ENCODE measurements at regions not wholly inside any gene's neighbourhood (a gene's known extent, or its start where the extent isn't known, plus 50 kb on each side); places are given as distances from the start of the nearest gene placed in this dataset.

- FAIRE-seq (no peak), DNase-seq (ENCODE audit: insufficient read length, low spot score) (no peak)
Measured at GRCh38 chr6:156030053-156030452, 574.4 kb upstream of the NOX3 start.

DNA sequence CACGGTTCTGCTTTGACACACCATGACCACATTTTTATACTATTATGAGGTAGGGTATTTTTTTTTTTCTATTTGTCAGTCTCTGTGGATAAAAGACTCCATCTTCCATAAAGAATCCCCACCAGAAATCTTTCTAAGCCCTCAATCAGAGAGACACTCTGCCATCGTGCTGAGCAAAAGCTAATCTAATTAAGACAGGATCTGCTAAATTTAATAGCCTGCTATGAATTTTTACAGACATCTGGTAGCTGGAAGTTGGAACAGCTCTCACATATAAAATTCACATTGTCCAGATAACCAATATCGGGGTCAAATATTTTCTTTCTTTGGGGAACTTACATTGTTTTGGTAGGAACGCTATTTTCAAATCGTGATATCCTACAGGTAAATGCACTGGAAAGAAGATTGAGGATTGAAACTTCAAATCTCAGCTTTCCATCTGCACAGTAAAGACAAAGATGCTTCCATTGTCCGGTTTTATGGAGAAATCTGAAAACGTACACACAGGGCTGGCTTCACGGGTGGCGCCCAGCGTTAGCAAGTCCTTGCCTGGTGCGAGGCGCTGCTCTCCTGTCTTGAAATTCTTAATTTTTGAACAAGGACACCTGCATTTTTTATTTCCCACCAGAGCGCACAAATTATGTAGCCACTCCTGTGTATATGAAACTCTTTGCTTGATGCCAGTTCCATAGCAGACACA is 573.8 kb upstream of the NOX3 start:
- FAIRE-seq (no peak), DNase-seq (ENCODE audit: insufficient read length, low spot score) (no peak)

GRCh38 chr6:156028335-156029131 is 572.9 kb upstream of the NOX3 start:
- no peak for DNase-seq (ENCODE audit: insufficient read length, low spot score)
- FAIRE-seq = no peak

GRCh38 chr6:156027248-156027626 is 571.6 kb upstream of the NOX3 start:
- no peak for FAIRE-seq
- no peak for DNase-seq (ENCODE audit: insufficient read length, low spot score)

- FAIRE-seq = no peak
- DNase-seq (ENCODE audit: insufficient read length, low spot score) = no peak
Measured at GRCh38 chr6:156026486-156027247, 571.0 kb upstream of the NOX3 start.

- no peak for FAIRE-seq
- no peak for DNase-seq (ENCODE audit: insufficient read length, low spot score)
Measured at GRCh38 chr6:156024339-156024738, 568.7 kb upstream of the NOX3 start.

DNA sequence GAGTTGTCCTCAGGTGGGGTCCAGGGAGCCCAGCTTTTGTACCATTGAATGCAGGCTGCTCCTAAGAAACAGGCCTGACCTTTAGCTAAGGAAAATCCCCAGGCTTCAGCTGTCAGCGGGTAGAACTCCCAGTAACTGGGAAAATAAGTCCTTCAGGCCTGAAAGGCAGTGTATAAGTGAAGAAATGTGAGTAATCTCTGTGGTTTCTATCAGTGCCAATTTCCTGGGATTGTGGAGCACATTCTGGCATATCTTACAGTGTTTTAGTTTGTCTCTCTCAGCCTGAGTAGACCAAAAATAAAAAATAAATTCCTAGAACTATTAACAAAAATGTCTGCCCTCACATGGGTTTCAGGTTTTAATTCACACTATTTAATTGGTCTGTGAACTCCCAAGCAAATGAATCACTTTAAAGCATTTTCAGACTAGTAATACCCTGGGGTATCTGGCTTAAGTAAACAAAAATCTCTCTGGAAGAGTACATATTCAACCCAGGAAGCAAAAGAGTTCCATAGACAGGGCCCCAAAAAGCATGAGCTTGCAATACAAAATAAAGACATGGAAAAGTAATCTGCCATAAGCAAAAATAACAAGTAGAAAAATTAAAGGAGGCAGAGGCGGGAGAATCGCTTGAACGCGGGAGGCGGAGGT is 566.2 kb upstream of the NOX3 start:
- DNase-seq (ENCODE audit: insufficient read length, low spot score) (no peak), FAIRE-seq (no peak)

- FAIRE-seq (no peak), DNase-seq (ENCODE audit: insufficient read length, low spot score) (no peak)
Measured at GRCh38 chr6:156017838-156018237, 562.2 kb upstream of the NOX3 start.

GRCh38 chr6:156016186-156016976 is 560.7 kb upstream of the NOX3 start:
- no peak for FAIRE-seq

DNA sequence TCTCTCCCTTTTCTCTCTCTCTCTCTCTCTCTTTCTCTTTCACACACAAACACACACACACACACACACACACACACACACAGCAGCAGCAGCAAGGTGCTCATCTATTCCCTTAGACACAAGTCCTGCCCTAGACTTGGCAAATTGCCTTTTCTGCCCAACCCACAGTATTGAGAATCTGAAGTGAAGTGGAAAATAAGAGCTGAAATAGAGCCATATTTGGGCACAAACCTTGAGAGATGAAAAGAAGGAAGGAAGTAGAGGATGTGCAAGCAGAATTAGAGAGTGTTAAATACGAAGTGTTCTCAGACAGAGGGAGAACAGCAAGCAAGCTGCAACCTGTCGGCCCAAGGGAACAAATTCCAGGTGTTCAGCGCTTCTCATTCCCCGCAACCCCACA is 557.5 kb upstream of the NOX3 start:
- no peak for DNase-seq (ENCODE audit: insufficient read length, low spot score)
- no peak for FAIRE-seq

More at GRCh38 chr6:156016186-156016976, 560.7 kb upstream of the NOX3 start:
- DNase-seq (ENCODE audit: insufficient read length, low spot score) = no peak

DNA sequence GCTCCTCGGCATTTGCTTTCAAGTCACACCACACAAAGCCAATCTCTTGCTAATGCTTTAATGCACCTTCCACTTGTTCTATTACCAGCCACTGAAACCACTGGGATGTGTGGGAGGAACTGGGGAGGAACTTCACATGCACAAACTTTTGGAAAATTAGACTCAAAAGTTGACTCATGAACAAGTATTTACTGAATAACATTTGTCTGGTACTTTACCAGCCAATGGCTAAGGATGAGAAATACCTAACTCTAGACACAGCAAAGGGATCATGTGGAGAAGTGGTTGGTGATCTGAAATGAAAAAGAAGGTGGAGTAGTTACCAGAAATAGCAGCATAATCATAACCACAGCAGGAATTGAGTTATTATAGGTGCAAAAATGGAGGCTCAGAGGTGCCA is 554.0 kb upstream of the NOX3 start:
- DNase-seq (ENCODE audit: insufficient read length, low spot score) = no peak
- no peak for FAIRE-seq

GRCh38 chr6:156004796-156005195 is 549.2 kb upstream of the NOX3 start:
- DNase-seq (ENCODE audit: insufficient read length, low spot score) (no peak), FAIRE-seq (no peak)

GRCh38 chr6:155996151-155996550 is 540.5 kb upstream of the NOX3 start:
- FAIRE-seq (no peak), DNase-seq (ENCODE audit: insufficient read length, low spot score) (no peak)

DNA sequence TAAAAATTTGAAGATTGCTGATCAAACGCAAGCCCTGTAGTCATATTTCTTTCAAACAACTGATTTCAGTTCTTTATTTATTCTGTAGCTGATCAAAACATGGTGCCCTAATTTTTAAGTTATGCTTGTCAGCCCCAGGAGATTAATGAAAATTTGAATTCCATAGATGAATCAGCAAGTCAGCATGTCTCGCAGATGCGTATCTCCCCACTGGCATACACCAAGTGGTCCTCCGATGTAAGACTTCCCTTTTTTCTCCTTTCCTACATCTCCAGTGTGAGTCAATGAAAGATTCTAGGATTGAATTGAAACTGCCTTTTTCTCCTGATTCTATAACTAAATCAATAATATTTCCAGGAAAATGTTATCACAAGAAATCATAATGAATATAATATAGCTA is 539.6 kb upstream of the NOX3 start:
- FAIRE-seq (no peak), DNase-seq (ENCODE audit: insufficient read length, low spot score) (no peak)

DNA sequence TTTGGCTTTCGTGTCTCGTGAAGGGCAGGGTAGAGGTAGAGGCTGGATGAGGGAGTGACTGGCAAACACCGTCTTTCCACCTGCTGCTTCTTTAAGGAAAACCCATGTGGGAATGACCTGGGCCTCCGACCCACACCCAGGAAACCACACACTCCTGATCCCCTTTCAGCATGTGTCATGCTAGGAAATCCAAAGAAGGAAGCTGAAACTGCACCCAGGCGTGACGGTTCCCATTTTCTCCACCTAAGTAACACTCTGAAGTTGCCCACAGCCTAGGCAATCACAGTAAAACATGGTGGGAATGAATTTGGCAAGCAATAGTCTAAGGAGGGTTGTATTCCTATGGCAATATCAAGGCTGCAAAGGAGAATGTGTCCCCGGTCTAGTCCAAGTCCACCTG is 538.4 kb upstream of the NOX3 start:
- no peak for FAIRE-seq
- no peak for DNase-seq (ENCODE audit: insufficient read length, low spot score)

DNA sequence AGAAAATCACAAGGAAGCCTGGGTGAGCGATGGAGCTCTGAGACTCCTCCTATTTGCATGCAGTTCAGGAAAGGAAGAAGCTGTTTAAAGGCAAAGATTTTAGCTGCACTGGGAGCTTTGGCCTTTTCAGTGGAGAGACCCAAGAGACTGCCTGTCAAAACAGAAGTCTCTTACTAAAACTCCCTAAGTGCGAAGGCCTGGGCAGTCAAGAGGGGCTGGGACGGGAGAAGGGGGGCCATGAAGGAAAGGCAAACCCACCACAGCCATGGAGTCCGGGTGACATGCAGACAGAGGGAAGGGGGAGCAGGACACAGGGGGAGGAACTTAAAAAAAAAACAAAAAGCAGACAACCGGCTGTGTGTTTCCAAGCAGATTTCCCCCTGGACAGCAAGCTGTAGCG is 537.6 kb upstream of the NOX3 start:
- DNase-seq (ENCODE audit: insufficient read length, low spot score) (no peak), FAIRE-seq (no peak)

DNA sequence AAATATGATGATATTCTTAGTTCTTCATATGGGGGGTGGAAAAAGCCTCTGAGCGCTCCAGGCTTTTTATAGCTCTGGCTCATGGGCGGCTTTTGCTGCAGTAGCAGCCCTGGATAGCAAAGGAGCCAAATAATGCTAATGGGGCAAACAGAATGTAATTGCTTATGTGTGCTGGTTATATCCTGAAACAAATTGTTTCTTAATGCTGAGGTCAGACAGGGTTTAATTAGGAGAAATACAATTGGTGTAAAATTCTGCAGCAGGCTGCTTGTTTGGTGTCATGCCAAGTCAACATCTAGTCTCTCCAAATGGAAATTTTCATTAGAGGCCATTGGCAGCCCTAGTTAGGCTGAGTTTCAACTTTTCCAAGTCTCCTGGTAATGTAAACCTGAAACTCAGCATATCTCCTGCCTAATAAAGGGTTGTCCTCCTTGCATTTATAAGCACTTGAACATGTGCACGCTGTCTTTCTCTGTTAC is 530.1 kb upstream of the NOX3 start:
- FAIRE-seq (no peak), DNase-seq (ENCODE audit: insufficient read length, low spot score) (no peak)

- FAIRE-seq = no peak
- DNase-seq (ENCODE audit: insufficient read length, low spot score) = no peak
Measured at GRCh38 chr6:155980768-155981079, 525.1 kb upstream of the NOX3 start.

DNA sequence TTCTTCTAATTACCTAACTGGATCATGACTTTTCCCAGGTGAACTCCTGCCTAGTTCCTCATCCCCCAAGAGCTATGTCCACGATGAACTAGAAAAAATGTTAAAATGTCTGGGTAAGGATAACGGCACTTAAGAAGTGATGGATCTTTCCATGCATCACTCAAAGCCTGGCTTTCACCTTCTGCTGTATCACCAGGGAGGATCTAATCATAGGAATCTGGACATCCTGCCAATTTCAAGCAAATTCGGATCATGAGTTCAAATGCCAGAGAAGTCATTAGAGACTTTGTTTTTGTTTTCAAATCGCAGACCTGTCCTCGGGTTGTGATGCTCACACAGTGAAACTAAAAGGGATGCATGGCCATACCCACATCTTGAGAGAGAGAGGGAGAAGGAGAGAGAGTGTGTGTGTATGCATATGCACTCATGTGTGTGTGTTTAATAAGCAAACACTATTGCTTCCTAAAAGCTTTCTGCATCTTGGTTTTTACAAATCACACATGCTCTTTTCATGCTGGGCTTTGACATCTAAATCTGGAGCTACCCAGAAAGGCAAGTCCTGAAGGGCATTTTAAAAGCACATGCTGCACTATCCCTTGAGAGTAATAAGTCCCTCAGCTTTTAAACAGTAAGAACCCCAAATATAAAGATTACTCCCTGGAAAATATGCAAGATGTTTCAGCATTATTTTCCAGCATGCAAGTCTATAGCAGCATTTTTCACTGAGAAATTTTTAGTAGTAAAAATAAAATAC is 524.6 kb upstream of the NOX3 start:
- no peak for FAIRE-seq

DNA sequence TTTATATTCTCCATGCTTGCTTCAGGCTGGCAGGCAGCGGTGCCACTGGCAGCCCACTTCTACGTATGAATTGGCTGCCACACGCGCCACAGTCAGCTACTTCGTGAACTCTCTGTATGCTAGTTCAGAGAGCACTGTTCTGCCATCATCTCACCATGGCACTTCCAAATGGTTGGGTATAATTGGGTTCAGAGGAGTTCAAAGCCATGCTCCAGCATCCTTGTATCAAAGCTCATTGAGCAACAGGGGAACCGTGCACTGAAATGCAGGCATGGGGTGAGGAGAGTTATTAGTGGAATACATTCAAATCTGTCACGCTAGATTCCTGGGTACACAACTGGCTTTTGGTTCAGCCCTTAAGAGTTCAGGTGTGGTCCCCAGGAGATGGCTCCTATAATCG is 519.9 kb upstream of the NOX3 start:
- no peak for FAIRE-seq

More for the DNA sequence above, 524.6 kb upstream of the NOX3 start:
- DNase-seq (ENCODE audit: insufficient read length, low spot score) = no peak

More for the DNA sequence above, 519.9 kb upstream of the NOX3 start:
- no peak for DNase-seq (ENCODE audit: insufficient read length, low spot score)

All from GM19239 (cell line).